B cell (primary cell): ENCODE measurements at regions not wholly inside any gene's neighbourhood (a gene's known extent, or its start where the extent isn't known, plus 50 kb on each side); places are given as distances from the start of the nearest gene placed in this dataset.

Experiments used
- ATAC-seq: fragments of 200-7000 bp; cut with Tn5 transposase; one replicate; pipeline ENCODE4 v1.10.0; 2021; ENCODE audit warnings: low read depth, mild to moderate bottlenecking, moderate number of reproducible peaks, moderate library complexity
- CTCF ChIA-PET: fragments of 350-600 bp; sonication (Branson Sonifier 250); formaldehyde crosslinking; loops from one replicate; lab custom pipeline; 2021; ENCODE audit warnings: antibody characterized with exemption, inconsistent platforms; lab: Charles Lee
- POLR2A ChIA-PET: fragments of 350-600 bp; sonication (Branson Sonifier 250); formaldehyde crosslinking; loops from one replicate; lab custom pipeline; 2021; ENCODE audit warnings: antibody characterized with exemption; lab: Charles Lee
- DNase-seq: peaks from one replicate; pipeline ENCODE4 v3.0.0; 2013
- H2AFZ ChIP-seq: 2 replicates; pipeline ENCODE4 v1.6.1; 2012; ENCODE audit warnings: mild to moderate bottlenecking, low read depth, low read length; ENCODE audit not compliant: insufficient read depth, poor library complexity, severe bottlenecking
- H3K27ac ChIP-seq, 2 donors: 1 replicate in 1 of 2; 2 replicates in 1 of 2; pipeline ENCODE4 v1.5.1; 2012 to 2013; ENCODE audit warnings: low read length in 2 of 2, mild to moderate bottlenecking in 2 of 2, moderate library complexity in 1 of 2
- H3K27me3 ChIP-seq, 4 experiments: fragments of 200-600 bp in 1 of 4; sonication (generic) in 1 of 4; replicated peaks in 1 of 4; 1 replicate in 2 of 4; 2 replicates in 2 of 4; pipeline versions ENCODE4 v1.6.1 to v1.7.0; 2013 to 2016; ENCODE audit warnings: low read length in 3 of 4, mild to moderate bottlenecking in 2 of 4, mixed read lengths in 1 of 4, moderate library complexity in 1 of 4; ENCODE audit not compliant: insufficient read depth in 4 of 4, control insufficient read depth in 3 of 4; ENCODE audit errors: control extremely low read depth in 1 of 4
- H3K36me3 ChIP-seq, 2 experiments: replicated peaks in 1 of 2; 1 replicate in 1 of 2; 2 replicates in 1 of 2; pipeline versions ENCODE4 v1.6.1 to v1.7.1; 2013; ENCODE audit warnings: low read length in 1 of 2; ENCODE audit not compliant: insufficient read depth in 2 of 2, control insufficient read depth in 1 of 2; ENCODE audit errors: control extremely low read depth in 1 of 2, extremely low read depth in 1 of 2
- H3K4me1 ChIP-seq, 2 donors: fragments of 200-600 bp in 1 of 2; sonication (generic) in 1 of 2; 1 replicate in 1 of 2; 2 replicates in 1 of 2; pipeline versions ENCODE4 v1.5.1 to v1.6.1; 2013 to 2017; ENCODE audit warnings: low read length in 2 of 2; ENCODE audit not compliant: control insufficient read depth in 2 of 2, insufficient read depth in 2 of 2
- H3K4me2 ChIP-seq: replicated peaks from 2 replicates; pipeline ENCODE3; 2012; ENCODE audit warnings: mild to moderate bottlenecking, low read depth, low read length; ENCODE audit not compliant: poor library complexity, severe bottlenecking
- H3K4me3 ChIP-seq, 5 experiments: fragments of 200-600 bp in 1 of 5; sonication (generic) in 1 of 5; 1 replicate in 3 of 5; 2 replicates in 2 of 5; pipeline versions ENCODE4 v1.5.1 to v1.7.0; 2011 to 2016; ENCODE audit warnings: low read length in 4 of 5, mild to moderate bottlenecking in 4 of 5, low read depth in 2 of 5, control low read depth in 1 of 5, moderate library complexity in 1 of 5; ENCODE audit not compliant: insufficient read depth in 1 of 5; ENCODE audit errors: control extremely low read depth in 1 of 5, extremely low read depth in 1 of 5
- H3K79me2 ChIP-seq: fragments of 200-600 bp; sonication (generic); one replicate; pipeline ENCODE4 v1.6.0; 2016; ENCODE audit warnings: low read length; ENCODE audit not compliant: control insufficient read depth, insufficient read depth
- H3K9ac ChIP-seq: fragments of 200-600 bp; sonication (generic); 2 replicates; pipeline ENCODE4 v1.6.1; 2017; ENCODE audit warnings: mild to moderate bottlenecking, low read length, moderate library complexity
- H3K9me3 ChIP-seq, 3 donors: one replicate each; pipeline versions ENCODE4 v1.6.1 to v1.7.1; 2013; ENCODE audit warnings: low read length in 2 of 3; ENCODE audit not compliant: control insufficient read depth in 2 of 3, insufficient read depth in 1 of 3; ENCODE audit errors: control extremely low read depth in 1 of 3
- H4K20me1 ChIP-seq: 2 replicates; pipeline ENCODE4 v1.6.0; 2012; ENCODE audit warnings: mild to moderate bottlenecking, low read length; ENCODE audit not compliant: insufficient read depth, control insufficient read depth, poor library complexity, severe bottlenecking
- H3K27ac Mint-ChIP-seq: one replicate; pipeline ENCODE4 v1.8.0; 2021; ENCODE audit warnings: mixed read lengths
- H3K27me3 Mint-ChIP-seq: one replicate; pipeline ENCODE4 v1.8.0; 2021; ENCODE audit warnings: mixed read lengths
- H3K4me1 Mint-ChIP-seq: one replicate; pipeline ENCODE4 v1.8.0; 2021; ENCODE audit warnings: mixed read lengths
- H3K4me3 Mint-ChIP-seq: one replicate; pipeline ENCODE4 v1.8.0; 2021; ENCODE audit warnings: mixed read lengths
- H3K9me3 Mint-ChIP-seq: one replicate; pipeline ENCODE4 v1.8.0; 2022; ENCODE audit warnings: mixed read lengths; ENCODE audit not compliant: insufficient read depth
- EZH2 ChIP-seq: IDR thresholded peaks from 2 replicates; pipeline ENCODE4 v1.6.1; 2012; ENCODE audit warnings: borderline replicate concordance, low read depth, mild to moderate bottlenecking, moderate library complexity, low read length; ENCODE audit not compliant: insufficient read depth, poor library complexity, severe bottlenecking
- WGBS: methylation state at CpG from one replicate; pipeline ENCODE4 v1.1.5; 2013; ENCODE audit warnings: missing lambda C conversion rate; ENCODE audit not compliant: insufficient coverage; 5-methylcytosine and 5-hydroxymethylcytosine counted together
- intact Hi-C: fragments of 100-400 bp; cut with micrococcal nuclease; formaldehyde crosslinking; loops from one replicate; pipeline ENCODE4 v1.10.0; 2022
- TF ChIP-seq, protein P1 (sequence below): fragments of 200-600 bp; IDR thresholded peaks from one replicate; pipeline ENCODE4 v1.8.0; 2022; ENCODE audit warnings: antibody characterized with exemption, mild to moderate bottlenecking

DNA sequence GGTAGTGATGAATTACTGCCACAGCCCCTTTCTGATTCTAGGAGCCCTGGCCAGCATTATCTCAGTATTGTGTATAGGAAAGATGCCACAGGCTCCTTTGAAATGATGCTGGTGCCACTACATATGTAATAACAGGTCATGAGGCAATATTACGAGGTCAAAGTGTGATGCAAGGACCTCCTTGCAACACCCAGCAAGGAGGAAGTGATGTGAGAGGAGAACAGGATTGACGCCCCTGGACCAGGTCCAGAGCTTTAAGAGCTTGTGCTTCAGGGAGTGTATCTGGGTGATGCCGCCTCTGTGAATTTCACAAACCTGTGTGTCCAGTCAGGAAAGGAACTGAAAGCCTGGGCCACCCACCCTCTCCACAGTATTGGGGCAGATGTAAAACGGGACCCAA lies 261.8 kb downstream of the MID1IP1 start:
- intact Hi-C loops: no loop called here
- CTCF ChIA-PET: no interaction called here
- no peaks in the 10 kb centered on the region for H3K79me2 ChIP-seq
- no peaks in the 10 kb centered on the region for H3K36me3 ChIP-seq
- H3K27me3 Mint-ChIP-seq: no peaks in the 10 kb centered on the region
- no peak overlapping the region for H3K27ac Mint-ChIP-seq
- WGBS: 80% methylated on average over 1 of the region's 4 CpGs
- POLR2A ChIA-PET: no interaction called here
- H3K9me3 Mint-ChIP-seq: no peaks in the 10 kb centered on the region
- no peaks in the 10 kb centered on the region for H3K4me1 Mint-ChIP-seq
- no peak overlapping the region for H3K27ac ChIP-seq
- no peak overlapping the region for H2AFZ ChIP-seq
- no peaks in the 10 kb centered on the region for H3K27me3 ChIP-seq
- no peak overlapping the region for H3K4me2 ChIP-seq
- no peak for TF ChIP-seq EZH2
- TF ChIP-seq, protein P1, sequence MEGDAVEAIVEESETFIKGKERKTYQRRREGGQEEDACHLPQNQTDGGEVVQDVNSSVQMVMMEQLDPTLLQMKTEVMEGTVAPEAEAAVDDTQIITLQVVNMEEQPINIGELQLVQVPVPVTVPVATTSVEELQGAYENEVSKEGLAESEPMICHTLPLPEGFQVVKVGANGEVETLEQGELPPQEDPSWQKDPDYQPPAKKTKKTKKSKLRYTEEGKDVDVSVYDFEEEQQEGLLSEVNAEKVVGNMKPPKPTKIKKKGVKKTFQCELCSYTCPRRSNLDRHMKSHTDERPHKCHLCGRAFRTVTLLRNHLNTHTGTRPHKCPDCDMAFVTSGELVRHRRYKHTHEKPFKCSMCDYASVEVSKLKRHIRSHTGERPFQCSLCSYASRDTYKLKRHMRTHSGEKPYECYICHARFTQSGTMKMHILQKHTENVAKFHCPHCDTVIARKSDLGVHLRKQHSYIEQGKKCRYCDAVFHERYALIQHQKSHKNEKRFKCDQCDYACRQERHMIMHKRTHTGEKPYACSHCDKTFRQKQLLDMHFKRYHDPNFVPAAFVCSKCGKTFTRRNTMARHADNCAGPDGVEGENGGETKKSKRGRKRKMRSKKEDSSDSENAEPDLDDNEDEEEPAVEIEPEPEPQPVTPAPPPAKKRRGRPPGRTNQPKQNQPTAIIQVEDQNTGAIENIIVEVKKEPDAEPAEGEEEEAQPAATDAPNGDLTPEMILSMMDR: no peak
- peaks cover 0 to 8% (median 0%) of the 10 kb centered on the region in 3 donors for H3K9me3 ChIP-seq
- no peak overlapping the region for H3K4me3 ChIP-seq
- DNase-seq (no peak), ATAC-seq (no peak)
- no peak overlapping the region for H3K4me3 Mint-ChIP-seq
- no peaks in the 10 kb centered on the region for H4K20me1 ChIP-seq
- H3K4me1 ChIP-seq: no peaks in the 10 kb centered on the region
- no peak overlapping the region for H3K9ac ChIP-seq

DNA sequence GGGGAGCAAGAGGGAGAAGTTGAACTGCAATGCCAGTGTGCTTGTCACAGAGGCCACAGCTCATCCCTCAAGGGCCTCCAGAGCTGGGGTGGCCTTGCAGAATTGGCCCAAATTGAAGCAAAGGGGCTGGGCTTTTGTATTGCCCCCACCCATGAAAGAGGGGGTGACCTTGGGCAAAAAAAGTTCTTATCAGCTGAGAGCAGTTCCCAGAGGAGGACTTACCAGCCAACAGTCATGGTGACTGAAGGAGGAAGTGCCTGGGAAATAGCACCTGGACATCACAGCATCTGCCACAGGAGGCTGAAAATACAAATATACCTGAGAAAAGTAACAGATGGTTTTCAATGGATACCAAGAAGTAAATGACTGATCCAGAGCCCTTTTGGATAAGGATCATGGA lies 262.4 kb downstream of the MID1IP1 start:
- Histone ChIP-seq H2AFZ (no peak overlapping the region), H3K27me3 (no peaks in the 10 kb centered on the region), H3K4me1 (no peaks in the 10 kb centered on the region), H3K4me2 (no peak overlapping the region), H3K9me3 (peaks cover 0 to 8% (median 0%) of the 10 kb centered on the region in 3 donors), H3K9ac (no peak overlapping the region), H3K36me3 (no peaks in the 10 kb centered on the region), H4K20me1 (no peaks in the 10 kb centered on the region), H3K4me3 (no peak overlapping the region), H3K27ac (no peak overlapping the region), H3K79me2 (no peaks in the 10 kb centered on the region)
- ChIA-PET POLR2A (no interaction called here), CTCF (no interaction called here)
- DNase-seq: no peak
- Mint-ChIP-seq H3K4me1 (no peaks in the 10 kb centered on the region), H3K27ac (no peak overlapping the region), H3K9me3 (no peaks in the 10 kb centered on the region), H3K27me3 (no peaks in the 10 kb centered on the region), H3K4me3 (no peak overlapping the region)
- TF ChIP-seq EZH2: no peak
- TF ChIP-seq, protein P1: no peak
- ATAC-seq: no peak
- intact Hi-C loops: no loop called here
